Pancreas (tissue), 10 donors: ENCODE measurements at regions not wholly inside any gene's neighbourhood (a gene's known extent, or its start where the extent isn't known, plus 50 kb on each side); places are given as distances from the start of the nearest gene placed in this dataset.

Experiments
- ATAC-seq, 4 donors: fragments of 200-7000 bp; cut with Tn5 transposase; one replicate each; pipeline versions ENCODE4 v1.8.0 to v1.9.1; 2020; ENCODE audit warnings: mild to moderate bottlenecking in 4 of 4, moderate library complexity in 4 of 4
- DNase-seq, 6 donors: peaks; one replicate each; pipeline ENCODE4 v3.0.0-alpha.2; 2020
- FAIRE-seq: peaks from 2 replicates; lab custom pipeline; 2012; peaks lifted over from hg19 to GRCh38; lab: Jason Lieb, UNC
- H3K27ac ChIP-seq, 4 donors: fragments of 200-600 bp; sonication (generic); 1 replicate in 3 of 4; 2 replicates in 1 of 4; pipeline versions ENCODE4 v1.5.0 to v1.8.0; 2020
- H3K27me3 ChIP-seq, 4 donors: fragments of 200-600 bp; one replicate each; pipeline ENCODE4 v1.8.0; 2021
- H3K36me3 ChIP-seq, 3 donors: fragments of 200-600 bp; sonication (generic) in 1 of 3; one replicate each; pipeline versions ENCODE4 v1.5.0 to v1.8.0; 2020 to 2021
- H3K4me1 ChIP-seq, 3 donors: fragments of 200-600 bp; one replicate each; pipeline ENCODE4 v1.8.0; 2021
- H3K4me3 ChIP-seq, 4 donors: fragments of 200-600 bp; sonication (generic) in 2 of 4; one replicate each; pipeline versions ENCODE4 v1.5.0 to v1.8.0; 2020 to 2021
- H3K9me3 ChIP-seq, 4 donors: fragments of 200-600 bp; one replicate each; pipeline ENCODE4 v1.8.0; 2021
- CTCF ChIP-seq, 4 donors: fragments of 200-600 bp; sonication (generic) in 3 of 4; IDR thresholded peaks; one replicate each; pipeline versions ENCODE4 v1.5.0 to v1.8.0; 2021; ENCODE audit warnings: antibody characterized with exemption in 4 of 4
- WGBS, 2 donors: extraction: QIAGEN DNeasy Blood & Tissue Kit; methylation state at CpG; one replicate each; pipeline ENCODE4 v1.1.7; 2013; 5-methylcytosine and 5-hydroxymethylcytosine counted together
- intact Hi-C, 3 donors: fragments of 100-400 bp; cut with DNase I; formaldehyde crosslinking; loops; one replicate each; pipeline versions ENCODE4 v1.11.1 to v1.14.2; 2022
- donor health status: healthy with polysubstance abuse.
- donor health status: DM: no; HTN: no; CAD: no; lungs with moderate emphysema.
- donor health status: DM: no; HTN: no; CAD: no.
- donor health status: control.
- donor health status: control.
- donor health status: Bipolar disorder and iron deficiency.
- donor health status: DM: yes; HTN: yes; CAD: no.
- donor health status: DM: no; HTN: no; CAD: no.
- donor health status: DM: no; HTN: no; CAD: no.
- donor health status: DM: yes; HTN: yes; CAD: no.

DNA sequence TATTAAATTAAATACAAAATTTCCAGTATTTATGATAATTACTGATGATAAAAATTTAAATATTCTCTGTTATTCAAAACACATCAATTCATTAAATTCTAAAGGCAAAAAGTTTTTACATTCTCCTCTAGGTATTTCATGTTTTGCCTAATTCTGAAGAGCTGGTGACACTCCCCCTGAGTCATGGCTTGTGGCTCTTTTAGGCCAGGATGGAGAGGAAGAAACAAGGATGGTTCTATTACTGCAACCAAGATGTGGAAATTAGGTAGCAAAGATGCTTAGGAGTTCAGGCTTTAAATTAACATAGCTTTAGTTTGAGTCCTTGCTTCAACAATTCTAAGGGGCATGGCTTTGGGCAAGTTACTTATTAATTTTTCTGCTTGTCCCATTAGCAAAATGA lies 1295.8 kb downstream of the EFNA5 start:
- no peak for TF ChIP-seq CTCF (IDR thresholded peaks at IDR 0.05)
- H3K27me3 ChIP-seq = no peaks in the 10 kb centered on the region
- H3K4me3 ChIP-seq = no peak overlapping the region
- H3K4me1 ChIP-seq = no peaks in the 10 kb centered on the region
- H3K9me3 ChIP-seq = no peaks in the 10 kb centered on the region
- no peak overlapping the region for H3K27ac ChIP-seq
- H3K36me3 ChIP-seq = no peaks in the 10 kb centered on the region
- ATAC-seq = no peak
- no peak for FAIRE-seq
- DNase-seq = no peak
- intact Hi-C loops = no loop called here

DNA sequence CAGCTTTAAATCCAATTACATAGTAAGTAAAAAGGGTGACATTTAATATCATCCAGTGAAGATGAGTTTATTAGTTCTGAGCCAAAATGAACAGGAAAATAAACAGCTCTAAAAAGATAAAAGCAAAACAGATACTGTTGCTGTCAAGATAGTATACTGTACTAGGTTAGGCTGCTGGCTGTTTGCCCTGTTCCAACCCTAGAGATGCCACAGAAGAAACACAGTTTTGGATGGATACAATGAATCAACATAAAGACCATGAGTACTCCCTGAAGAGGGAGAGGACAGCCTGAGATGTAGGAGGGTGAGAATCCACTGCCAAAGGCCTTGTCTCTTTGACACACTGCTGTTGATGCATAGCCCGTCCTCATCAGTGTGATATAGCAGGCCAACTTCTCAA lies 1302.7 kb downstream of the EFNA5 start:
- no peak for DNase-seq
- Histone ChIP-seq H3K27ac (no peak overlapping the region), H3K4me1 (no peaks in the 10 kb centered on the region), H3K27me3 (no peaks in the 10 kb centered on the region), H3K4me3 (no peak overlapping the region), H3K36me3 (no peaks in the 10 kb centered on the region), H3K9me3 (no peaks in the 10 kb centered on the region)
- no peak for ATAC-seq
- intact Hi-C loops = no loop called here
- WGBS, 2 donors = 31 to 38% methylated on average over 1 of the region's 1 CpG
- no peak for TF ChIP-seq CTCF (IDR thresholded peaks at IDR 0.05)
- no peak for FAIRE-seq

DNA sequence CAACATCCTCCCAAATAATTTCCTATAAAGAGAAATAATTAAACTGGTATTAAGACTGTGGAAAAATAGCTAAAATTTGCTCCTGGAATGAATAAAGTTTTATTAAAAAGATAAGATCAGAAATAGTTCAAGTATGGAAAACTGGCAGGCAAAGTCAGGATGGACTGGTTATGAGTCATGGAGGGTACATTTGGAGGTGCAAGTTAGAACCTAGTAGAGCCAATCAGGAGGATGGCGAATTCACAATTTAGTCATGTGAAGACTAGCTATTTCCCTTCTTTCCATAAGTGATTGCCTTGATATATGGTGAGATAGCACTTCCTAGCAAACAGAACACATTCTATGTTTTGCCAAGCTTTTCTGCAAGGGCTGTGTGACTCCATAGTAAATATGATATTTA lies 1303.5 kb downstream of the EFNA5 start:
- Histone ChIP-seq H3K27ac (no peak overlapping the region), H3K9me3 (no peaks in the 10 kb centered on the region), H3K36me3 (no peaks in the 10 kb centered on the region), H3K4me1 (no peaks in the 10 kb centered on the region), H3K27me3 (no peaks in the 10 kb centered on the region), H3K4me3 (no peak overlapping the region)
- TF ChIP-seq CTCF (IDR thresholded peaks at IDR 0.05) = no peak
- ATAC-seq (no peak), FAIRE-seq (no peak), DNase-seq (no peak)
- intact Hi-C loops = no loop called here
- WGBS, 2 donors = 49 to 60% methylated on average over 1 of the region's 1 CpG

- WGBS, 2 donors = 79 to 91% methylated on average over 1 of the region's 1 CpG
- Histone ChIP-seq H3K4me1 (no peaks in the 10 kb centered on the region), H3K36me3 (no peaks in the 10 kb centered on the region), H3K9me3 (no peaks in the 10 kb centered on the region), H3K27ac (no peak overlapping the region), H3K27me3 (no peaks in the 10 kb centered on the region), H3K4me3 (no peak overlapping the region)
- ATAC-seq (no peak), FAIRE-seq (no peak), DNase-seq (no peak)
- TF ChIP-seq CTCF (IDR thresholded peaks at IDR 0.05) = no peak
- intact Hi-C loops = no loop called here
Measured at GRCh38 chr5:106363578-106363977, 1307.2 kb downstream of the EFNA5 start.

- Histone ChIP-seq H3K4me3 (no peak overlapping the region), H3K9me3 (no peaks in the 10 kb centered on the region), H3K36me3 (no peaks in the 10 kb centered on the region), H3K27ac (no peak overlapping the region), H3K27me3 (no peaks in the 10 kb centered on the region), H3K4me1 (no peaks in the 10 kb centered on the region)
- DNase-seq (no peak), ATAC-seq (no peak), FAIRE-seq (no peak)
- WGBS, 2 donors = 42 to 59% methylated on average over 1 of the region's 1 CpG
- intact Hi-C loops = no loop called here
- no peak for TF ChIP-seq CTCF (IDR thresholded peaks at IDR 0.05)
Measured at GRCh38 chr5:106361905-106362304, 1308.8 kb downstream of the EFNA5 start.
